CD14-positive monocyte (primary cell): ENCODE measurements at regions not wholly inside any gene's neighbourhood (a gene's known extent, or its start where the extent isn't known, plus 50 kb on each side); places are given as distances from the start of the nearest gene placed in this dataset.

Experiments
- DNase-seq, 3 donors: peaks; one replicate each; pipeline ENCODE4 v3.0.0-alpha.2; 2011 to 2022
- H2AFZ ChIP-seq: 2 replicates; pipeline ENCODE4 v1.6.0; 2012; ENCODE audit warnings: mild to moderate bottlenecking, low read depth, low read length, inconsistent platforms; ENCODE audit not compliant: insufficient read depth, poor library complexity, severe bottlenecking
- H3K27ac ChIP-seq, 2 donors: 1 replicate in 1 of 2; 2 replicates in 1 of 2; pipeline ENCODE4 v1.5.1; 2012 to 2013; ENCODE audit warnings: low read length in 2 of 2, control low read depth in 1 of 2, inconsistent platforms in 1 of 2, low read depth in 1 of 2, mild to moderate bottlenecking in 1 of 2
- H3K27me3 ChIP-seq, 2 donors: one replicate each; pipeline versions ENCODE4 v1.6.0 to v1.6.1; 2011 to 2013; ENCODE audit warnings: low read length in 2 of 2; ENCODE audit not compliant: control insufficient read depth in 2 of 2, insufficient read depth in 2 of 2
- H3K36me3 ChIP-seq, 2 donors: replicated peaks in 1 of 2; 1 replicate in 1 of 2; 2 replicates in 1 of 2; pipeline versions ENCODE4 v1.5.1 to v1.6.1; 2012 to 2013; ENCODE audit warnings: low read length in 2 of 2, control low read depth in 1 of 2, inconsistent platforms in 1 of 2, mild to moderate bottlenecking in 1 of 2; ENCODE audit not compliant: insufficient read depth in 2 of 2, control insufficient read depth in 1 of 2
- H3K4me1 ChIP-seq, 2 donors: 1 replicate in 1 of 2; 2 replicates in 1 of 2; pipeline versions ENCODE4 v1.5.1 to v1.6.1; 2012 to 2013; ENCODE audit warnings: low read length in 2 of 2, control low read depth in 1 of 2, inconsistent platforms in 1 of 2, mild to moderate bottlenecking in 1 of 2, moderate library complexity in 1 of 2; ENCODE audit not compliant: insufficient read depth in 2 of 2, control insufficient read depth in 1 of 2
- H3K4me2 ChIP-seq: replicated peaks from 2 replicates; pipeline ENCODE3; 2012; ENCODE audit warnings: low read length, moderate library complexity, mild to moderate bottlenecking; ENCODE audit not compliant: poor library complexity, severe bottlenecking; ENCODE audit errors: extremely low read depth
- H3K4me3 ChIP-seq, 3 experiments: fragments of 200-600 bp in 1 of 3; sonication (generic) in 1 of 3; replicated peaks in 1 of 3; 1 replicate in 2 of 3; 2 replicates in 1 of 3; pipeline ENCODE4 v1.5.1; 2011 to 2013; ENCODE audit warnings: low read length in 3 of 3, mild to moderate bottlenecking in 3 of 3, control low read depth in 2 of 3, low read depth in 2 of 3, inconsistent platforms in 1 of 3, moderate library complexity in 1 of 3
- H3K79me2 ChIP-seq: 2 replicates; pipeline ENCODE4 v1.6.0; 2012; ENCODE audit warnings: mild to moderate bottlenecking, control low read depth, inconsistent platforms, low read length, moderate library complexity; ENCODE audit not compliant: insufficient read depth
- H3K9ac ChIP-seq: 2 replicates; pipeline ENCODE4 v1.6.0; 2017; ENCODE audit warnings: low read length, mild to moderate bottlenecking; ENCODE audit not compliant: insufficient read depth, poor library complexity, severe bottlenecking
- H3K9me3 ChIP-seq, 2 donors: replicated peaks in 1 of 2; 1 replicate in 1 of 2; 2 replicates in 1 of 2; pipeline versions ENCODE4 v1.5.1 to v1.6.1; 2012 to 2013; ENCODE audit warnings: low read length in 2 of 2, control low read depth in 1 of 2; ENCODE audit not compliant: control insufficient read depth in 1 of 2, insufficient read depth in 1 of 2
- H4K20me1 ChIP-seq: 2 replicates; pipeline ENCODE4 v1.6.0; 2012; ENCODE audit warnings: mild to moderate bottlenecking, low read length, control low read depth, moderate library complexity; ENCODE audit not compliant: insufficient read depth
- H3K27ac Mint-ChIP-seq, 7 donors: one replicate each; pipeline ENCODE4 v1.8.0; 2020; ENCODE audit warnings: mild to moderate bottlenecking in 7 of 7, mixed read lengths in 7 of 7, moderate library complexity in 6 of 7, inconsistent platforms in 2 of 7
- H3K27me3 Mint-ChIP-seq, 3 donors: one replicate each; pipeline ENCODE4 v1.8.0; 2021 to 2022; ENCODE audit warnings: low read depth in 3 of 3, mild to moderate bottlenecking in 3 of 3, mixed read lengths in 3 of 3, moderate library complexity in 3 of 3, inconsistent platforms in 1 of 3
- H3K36me3 Mint-ChIP-seq, 2 donors: one replicate each; pipeline ENCODE4 v1.8.0; 2020; ENCODE audit warnings: mixed read lengths in 2 of 2, inconsistent platforms in 1 of 2, mild to moderate bottlenecking in 1 of 2
- H3K4me1 Mint-ChIP-seq: one replicate; pipeline ENCODE4 v1.8.0; 2020; ENCODE audit warnings: mild to moderate bottlenecking, mixed read lengths
- H3K4me3 Mint-ChIP-seq, 2 donors: one replicate each; pipeline ENCODE4 v1.8.0; 2020; ENCODE audit warnings: mild to moderate bottlenecking in 2 of 2, mixed read lengths in 2 of 2, moderate library complexity in 1 of 2
- H3K9me3 Mint-ChIP-seq, 7 donors: one replicate each; pipeline ENCODE4 v1.8.0; 2020 to 2022; ENCODE audit warnings: mixed read lengths in 7 of 7, mild to moderate bottlenecking in 6 of 7, moderate library complexity in 6 of 7, inconsistent platforms in 2 of 7
- WGBS: methylation state at CpG from one replicate; pipeline ENCODE4 v1.1.5; 2013; ENCODE audit warnings: missing lambda C conversion rate; ENCODE audit not compliant: insufficient coverage; 5-methylcytosine and 5-hydroxymethylcytosine counted together
- intact Hi-C, 2 donors: fragments of 100-400 bp; cut with micrococcal nuclease; formaldehyde crosslinking; loops; one replicate each; pipeline versions ENCODE4 v1.15.0 to v1.15.1; 2023
- TF ChIP-seq, protein P1 (sequence below): fragments of 200-600 bp; IDR thresholded peaks from one replicate; pipeline ENCODE4 v1.8.0; 2022; ENCODE audit warnings: antibody characterized with exemption, mild to moderate bottlenecking

DNA sequence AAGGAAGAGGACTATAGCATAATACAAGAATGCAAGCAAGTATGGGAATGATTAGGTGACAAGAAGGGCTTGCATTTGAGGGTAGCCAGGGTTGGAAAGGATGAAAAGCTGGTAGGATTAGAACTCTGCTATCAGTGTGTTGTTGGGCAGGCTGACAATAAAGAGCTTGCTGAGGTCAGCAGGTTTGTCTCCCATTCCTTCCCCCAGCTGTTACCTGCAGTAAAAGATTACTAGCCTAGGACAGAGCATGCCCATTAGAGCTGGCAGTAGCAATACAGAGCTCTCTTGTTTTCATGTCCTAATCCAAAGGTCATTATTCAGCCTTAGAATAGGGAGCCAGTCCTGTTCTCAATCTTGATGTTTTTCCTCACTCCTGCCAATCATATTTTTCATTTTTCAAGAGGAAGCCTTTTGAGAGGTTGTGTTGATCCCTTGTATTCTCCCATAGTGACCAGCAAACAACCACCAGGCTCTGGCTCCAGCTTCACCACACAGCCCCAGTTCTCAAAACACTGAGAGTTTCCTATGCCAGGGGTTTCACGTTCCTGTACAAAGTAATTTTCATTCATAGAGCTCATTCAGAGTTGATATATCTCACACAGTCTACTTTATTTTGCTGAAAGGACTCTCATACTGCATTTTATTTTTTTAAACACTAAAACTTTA lies 71.7 kb downstream of the OR2K2 start:
- Histone ChIP-seq H3K4me2 (no peak overlapping the region), H3K9ac (no peak overlapping the region), H3K4me1 (peaks cover 11 to 15% of the 10 kb centered on the region in 2 donors), H3K27ac (no peak overlapping the region), H3K79me2 (no peaks in the 10 kb centered on the region), H3K36me3 (no peaks in the 10 kb centered on the region), H2AFZ (no peak overlapping the region), H3K9me3 (no peaks in the 10 kb centered on the region), H3K4me3 (no peak overlapping the region), H3K27me3 (no peaks in the 10 kb centered on the region), H4K20me1 (no peaks in the 10 kb centered on the region)
- intact Hi-C loops, result no loop called here
- TF ChIP-seq, protein P1, sequence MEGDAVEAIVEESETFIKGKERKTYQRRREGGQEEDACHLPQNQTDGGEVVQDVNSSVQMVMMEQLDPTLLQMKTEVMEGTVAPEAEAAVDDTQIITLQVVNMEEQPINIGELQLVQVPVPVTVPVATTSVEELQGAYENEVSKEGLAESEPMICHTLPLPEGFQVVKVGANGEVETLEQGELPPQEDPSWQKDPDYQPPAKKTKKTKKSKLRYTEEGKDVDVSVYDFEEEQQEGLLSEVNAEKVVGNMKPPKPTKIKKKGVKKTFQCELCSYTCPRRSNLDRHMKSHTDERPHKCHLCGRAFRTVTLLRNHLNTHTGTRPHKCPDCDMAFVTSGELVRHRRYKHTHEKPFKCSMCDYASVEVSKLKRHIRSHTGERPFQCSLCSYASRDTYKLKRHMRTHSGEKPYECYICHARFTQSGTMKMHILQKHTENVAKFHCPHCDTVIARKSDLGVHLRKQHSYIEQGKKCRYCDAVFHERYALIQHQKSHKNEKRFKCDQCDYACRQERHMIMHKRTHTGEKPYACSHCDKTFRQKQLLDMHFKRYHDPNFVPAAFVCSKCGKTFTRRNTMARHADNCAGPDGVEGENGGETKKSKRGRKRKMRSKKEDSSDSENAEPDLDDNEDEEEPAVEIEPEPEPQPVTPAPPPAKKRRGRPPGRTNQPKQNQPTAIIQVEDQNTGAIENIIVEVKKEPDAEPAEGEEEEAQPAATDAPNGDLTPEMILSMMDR, result no peak
- H3K9me3 Mint-ChIP-seq, result peaks cover 0 to 6% (median 2%) of the 10 kb centered on the region in 7 donors
- H3K4me1 Mint-ChIP-seq, result peaks cover 13% of the 10 kb centered on the region
- WGBS, result no CpG with 5 or more reads among the region's 1 CpG
- H3K27me3 Mint-ChIP-seq, result peaks cover 0 to 1% (median 0%) of the 10 kb centered on the region in 3 donors
- H3K4me3 Mint-ChIP-seq, result no peak overlapping the region
- H3K27ac Mint-ChIP-seq, result no peak overlapping the region
- H3K36me3 Mint-ChIP-seq, result no peaks in the 10 kb centered on the region
- no peak for DNase-seq

DNA sequence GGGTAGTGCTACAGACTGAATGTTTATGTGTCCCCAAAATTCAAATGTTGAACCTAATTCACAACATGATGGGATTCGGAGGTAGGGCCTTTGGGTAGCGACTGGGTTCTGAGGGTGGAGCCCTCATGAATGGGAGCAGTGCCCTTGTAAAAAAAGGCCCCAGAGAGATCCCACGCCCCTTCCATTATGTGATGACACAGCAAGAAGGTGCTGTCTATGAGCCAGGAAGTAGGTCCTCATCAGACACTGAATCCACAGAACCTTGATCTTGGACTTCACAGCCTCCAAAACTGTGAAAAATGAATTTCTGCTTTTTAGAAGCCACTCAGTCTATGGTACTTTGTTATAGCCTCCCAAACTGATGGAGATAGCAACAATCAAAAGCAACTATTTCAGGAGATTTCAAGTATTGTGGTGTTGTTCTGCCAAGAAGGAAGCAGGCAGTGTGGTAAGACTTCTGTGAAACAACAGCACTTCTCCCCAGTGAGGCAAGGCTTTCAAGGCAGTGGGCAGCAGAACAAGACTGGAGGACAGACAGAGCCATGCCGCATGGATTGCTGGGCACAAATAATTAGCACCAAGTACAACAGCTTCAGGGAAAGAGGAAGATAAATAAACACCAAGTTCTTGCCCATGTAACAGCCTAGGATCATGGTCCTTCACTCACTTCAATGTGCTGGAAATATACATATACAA lies 76.1 kb downstream of the OR2K2 start:
- Histone ChIP-seq H3K4me2 (peak overlapping the region; percentile 20), H3K9ac (peak overlapping the region; percentile 16), H4K20me1 (no peaks in the 10 kb centered on the region), H3K79me2 (no peaks in the 10 kb centered on the region), H3K27me3 (no peaks in the 10 kb centered on the region), H3K36me3 (no peaks in the 10 kb centered on the region), H3K27ac (peak overlapping the region; percentile 17 to 78), H2AFZ (peak overlapping the region; percentile 55), H3K4me3 (no peak overlapping the region), H3K4me1 (peaks cover 13 to 20% of the 10 kb centered on the region in 2 donors), H3K9me3 (no peaks in the 10 kb centered on the region)
- Mint-ChIP-seq H3K27me3 (peaks cover 0 to 1% (median 0%) of the 10 kb centered on the region in 3 donors), H3K4me1 (peaks cover 23% of the 10 kb centered on the region), H3K9me3 (peaks cover 0 to 9% (median 3%) of the 10 kb centered on the region in 7 donors), H3K36me3 (no peaks in the 10 kb centered on the region), H3K27ac (peak overlapping the region; percentile 55 to 93 (median 75)), H3K4me3 (peak overlapping the region in 1 of 2 donors; percentile 44)
- TF ChIP-seq, protein P1, result no peak
- 50% methylated on average over 1 of the region's 4 CpGs for WGBS
- peak; percentile 45 to 56 (median 50) for DNase-seq
- intact Hi-C loops, result no loop called here
